Liver (tissue), 8 donors: ENCODE measurements at regions not wholly inside any gene's neighbourhood (a gene's known extent, or its start where the extent isn't known, plus 50 kb on each side); places are given as distances from the start of the nearest gene placed in this dataset.

Experiments
- DNase-seq: peaks from one replicate; pipeline ENCODE4 v3.0.0-alpha.2; 2017; ENCODE audit warnings: low spot score
- H3K27ac ChIP-seq, 2 donors: one replicate each; pipeline ENCODE4 v1.7.0; 2013; ENCODE audit warnings: inconsistent platforms in 2 of 2, low read length in 2 of 2, control low read depth in 1 of 2, low read depth in 1 of 2, mild to moderate bottlenecking in 1 of 2
- H3K27me3 ChIP-seq, 4 donors: one replicate each; pipeline versions ENCODE4 v1.6.1 to v1.7.0; 2013; ENCODE audit warnings: low read length in 3 of 4, inconsistent platforms in 1 of 4, mild to moderate bottlenecking in 1 of 4, moderate library complexity in 1 of 4; ENCODE audit not compliant: control insufficient read depth in 4 of 4, insufficient read depth in 4 of 4
- H3K36me3 ChIP-seq, 4 donors: one replicate each; pipeline versions ENCODE4 v1.6.1 to v1.7.0; 2013; ENCODE audit warnings: low read length in 3 of 4, mild to moderate bottlenecking in 3 of 4, low read depth in 1 of 4, moderate library complexity in 1 of 4; ENCODE audit not compliant: control insufficient read depth in 4 of 4, insufficient read depth in 3 of 4
- H3K4me1 ChIP-seq, 4 donors: one replicate each; pipeline versions ENCODE4 v1.6.1 to v1.7.0; 2013; ENCODE audit warnings: low read length in 3 of 4, mild to moderate bottlenecking in 3 of 4, moderate library complexity in 1 of 4; ENCODE audit not compliant: control insufficient read depth in 4 of 4, insufficient read depth in 4 of 4
- H3K4me3 ChIP-seq, 3 donors: one replicate each; pipeline versions ENCODE4 v1.6.1 to v1.7.0; 2013; ENCODE audit warnings: low read length in 3 of 3, control low read depth in 1 of 3, low read depth in 1 of 3, mild to moderate bottlenecking in 1 of 3
- H3K9ac ChIP-seq, 2 donors: one replicate each; pipeline ENCODE4 v1.7.0; 2013; ENCODE audit warnings: low read length in 2 of 2, mild to moderate bottlenecking in 2 of 2, moderate library complexity in 2 of 2, control low read depth in 1 of 2, low read depth in 1 of 2
- H3K9me3 ChIP-seq, 4 donors: one replicate each; pipeline versions ENCODE4 v1.6.1 to v1.7.0; 2013; ENCODE audit warnings: low read length in 3 of 4; ENCODE audit not compliant: control insufficient read depth in 4 of 4
- ATF3 ChIP-seq: IDR thresholded peaks from 2 replicates; pipeline ENCODE4 v1.6.1; 2016; ENCODE audit warnings: antibody characterized with exemption
- EGR1 ChIP-seq, 2 donors: IDR thresholded peaks; 2 replicates each; pipeline ENCODE4 v1.6.1; 2016 to 2018; ENCODE audit warnings: antibody characterized with exemption in 2 of 2, low read depth in 2 of 2
- FOXA1 ChIP-seq: IDR thresholded peaks from 2 replicates; pipeline ENCODE4 v1.6.1; 2016; ENCODE audit warnings: antibody characterized with exemption
- FOXA2 ChIP-seq: IDR thresholded peaks from 2 replicates; pipeline ENCODE4 v1.6.1; 2016; ENCODE audit warnings: antibody characterized with exemption
- GABPA ChIP-seq, 2 donors: IDR thresholded peaks in 1 of 2; conservative IDR thresholded peaks in 1 of 2; 2 replicates each; pipeline ENCODE4 v1.6.1; 2016; ENCODE audit warnings: antibody characterized with exemption in 2 of 2, mild to moderate bottlenecking in 1 of 2, moderate library complexity in 1 of 2
- HNF4A ChIP-seq, 2 donors: conservative IDR thresholded peaks; 2 replicates each; pipeline ENCODE4 v1.6.1; 2016; ENCODE audit warnings: antibody characterized with exemption in 2 of 2, mild to moderate bottlenecking in 2 of 2
- HNF4G ChIP-seq: IDR thresholded peaks from 2 replicates; pipeline ENCODE4 v1.6.1; 2016; ENCODE audit warnings: antibody characterized with exemption
- NR2F2 ChIP-seq: IDR thresholded peaks from 2 replicates; pipeline ENCODE4 v1.6.1; 2016; ENCODE audit warnings: antibody characterized with exemption
- RAD21 ChIP-seq, 2 donors: IDR thresholded peaks; 2 replicates each; pipeline ENCODE4 v1.6.1; 2016; ENCODE audit warnings: antibody characterized with exemption in 2 of 2, mild to moderate bottlenecking in 2 of 2
- RXRA ChIP-seq, 2 donors: IDR thresholded peaks; 2 replicates each; pipeline ENCODE4 v1.6.1; 2017 to 2018; ENCODE audit warnings: antibody characterized with exemption in 2 of 2, mild to moderate bottlenecking in 1 of 2
- SP1 ChIP-seq: IDR thresholded peaks from 2 replicates; pipeline ENCODE4 v1.6.1; 2018; ENCODE audit warnings: antibody characterized with exemption, mild to moderate bottlenecking
- TAF1 ChIP-seq: conservative IDR thresholded peaks from 2 replicates; pipeline ENCODE4 v1.6.1; 2016; ENCODE audit warnings: antibody characterized with exemption, mild to moderate bottlenecking
- YY1 ChIP-seq: IDR thresholded peaks from 2 replicates; pipeline ENCODE4 v1.6.1; 2016; ENCODE audit warnings: antibody characterized with exemption, mild to moderate bottlenecking
- WGBS: extraction: QIAGEN DNeasy Blood & Tissue Kit; methylation state at CpG from one replicate; pipeline ENCODE4 v1.1.7; 2013; 5-methylcytosine and 5-hydroxymethylcytosine counted together
- TF ChIP-seq, protein P1 (sequence below): IDR thresholded peaks from 2 replicates; pipeline ENCODE4 v1.6.1; 2016; ENCODE audit warnings: antibody characterized with exemption
- TF ChIP-seq, protein P2 (sequence below): IDR thresholded peaks from 2 replicates; pipeline ENCODE4 v1.6.1; 2016; ENCODE audit warnings: antibody characterized with exemption, mild to moderate bottlenecking
- TF ChIP-seq, protein P3 (sequence below): IDR thresholded peaks from 2 replicates; pipeline ENCODE4 v1.6.1; 2016; ENCODE audit warnings: antibody characterized with exemption
- TF ChIP-seq, protein P4 (sequence below): fragments of 150-350 bp; IDR thresholded peaks from 2 replicates; pipeline ENCODE4 v1.5.1; 2017; ENCODE audit warnings: improper control_type of control experiment, low read depth, low read length; ENCODE audit not compliant: missing input control
- donor health status: healthy.
- donor health status: healthy.
- donor health status: healthy.
- donor health status: healthy.
- donor health status: healthy.

- TF ChIP-seq SP1 = no peak
- TF ChIP-seq FOXA2 = no peak
- TF ChIP-seq, protein P1, sequence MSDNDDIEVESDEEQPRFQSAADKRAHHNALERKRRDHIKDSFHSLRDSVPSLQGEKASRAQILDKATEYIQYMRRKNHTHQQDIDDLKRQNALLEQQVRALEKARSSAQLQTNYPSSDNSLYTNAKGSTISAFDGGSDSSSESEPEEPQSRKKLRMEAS = no peak
- TF ChIP-seq, protein P2, sequence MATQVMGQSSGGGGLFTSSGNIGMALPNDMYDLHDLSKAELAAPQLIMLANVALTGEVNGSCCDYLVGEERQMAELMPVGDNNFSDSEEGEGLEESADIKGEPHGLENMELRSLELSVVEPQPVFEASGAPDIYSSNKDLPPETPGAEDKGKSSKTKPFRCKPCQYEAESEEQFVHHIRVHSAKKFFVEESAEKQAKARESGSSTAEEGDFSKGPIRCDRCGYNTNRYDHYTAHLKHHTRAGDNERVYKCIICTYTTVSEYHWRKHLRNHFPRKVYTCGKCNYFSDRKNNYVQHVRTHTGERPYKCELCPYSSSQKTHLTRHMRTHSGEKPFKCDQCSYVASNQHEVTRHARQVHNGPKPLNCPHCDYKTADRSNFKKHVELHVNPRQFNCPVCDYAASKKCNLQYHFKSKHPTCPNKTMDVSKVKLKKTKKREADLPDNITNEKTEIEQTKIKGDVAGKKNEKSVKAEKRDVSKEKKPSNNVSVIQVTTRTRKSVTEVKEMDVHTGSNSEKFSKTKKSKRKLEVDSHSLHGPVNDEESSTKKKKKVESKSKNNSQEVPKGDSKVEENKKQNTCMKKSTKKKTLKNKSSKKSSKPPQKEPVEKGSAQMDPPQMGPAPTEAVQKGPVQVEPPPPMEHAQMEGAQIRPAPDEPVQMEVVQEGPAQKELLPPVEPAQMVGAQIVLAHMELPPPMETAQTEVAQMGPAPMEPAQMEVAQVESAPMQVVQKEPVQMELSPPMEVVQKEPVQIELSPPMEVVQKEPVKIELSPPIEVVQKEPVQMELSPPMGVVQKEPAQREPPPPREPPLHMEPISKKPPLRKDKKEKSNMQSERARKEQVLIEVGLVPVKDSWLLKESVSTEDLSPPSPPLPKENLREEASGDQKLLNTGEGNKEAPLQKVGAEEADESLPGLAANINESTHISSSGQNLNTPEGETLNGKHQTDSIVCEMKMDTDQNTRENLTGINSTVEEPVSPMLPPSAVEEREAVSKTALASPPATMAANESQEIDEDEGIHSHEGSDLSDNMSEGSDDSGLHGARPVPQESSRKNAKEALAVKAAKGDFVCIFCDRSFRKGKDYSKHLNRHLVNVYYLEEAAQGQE = no peak
- TF ChIP-seq FOXA1 = no peak
- no peak for TF ChIP-seq NR2F2
- no peak for TF ChIP-seq TAF1
- TF ChIP-seq HNF4G = no peak
- no peak for TF ChIP-seq GABPA (IDR thresholded peaks at IDR 0.05 in 1 of 2, conservative IDR thresholded peaks at IDR 0.05 in 1 of 2)
- TF ChIP-seq RXRA (IDR thresholded peaks at IDR 0.05) = no peak
- TF ChIP-seq HNF4A (conservative IDR thresholded peaks at IDR 0.05) = no peak
- no peak for TF ChIP-seq ATF3
- TF ChIP-seq EGR1 (IDR thresholded peaks at IDR 0.05; ENCODE audit: low read depth in 2 of 2) = no peak
- TF ChIP-seq, protein P3, sequence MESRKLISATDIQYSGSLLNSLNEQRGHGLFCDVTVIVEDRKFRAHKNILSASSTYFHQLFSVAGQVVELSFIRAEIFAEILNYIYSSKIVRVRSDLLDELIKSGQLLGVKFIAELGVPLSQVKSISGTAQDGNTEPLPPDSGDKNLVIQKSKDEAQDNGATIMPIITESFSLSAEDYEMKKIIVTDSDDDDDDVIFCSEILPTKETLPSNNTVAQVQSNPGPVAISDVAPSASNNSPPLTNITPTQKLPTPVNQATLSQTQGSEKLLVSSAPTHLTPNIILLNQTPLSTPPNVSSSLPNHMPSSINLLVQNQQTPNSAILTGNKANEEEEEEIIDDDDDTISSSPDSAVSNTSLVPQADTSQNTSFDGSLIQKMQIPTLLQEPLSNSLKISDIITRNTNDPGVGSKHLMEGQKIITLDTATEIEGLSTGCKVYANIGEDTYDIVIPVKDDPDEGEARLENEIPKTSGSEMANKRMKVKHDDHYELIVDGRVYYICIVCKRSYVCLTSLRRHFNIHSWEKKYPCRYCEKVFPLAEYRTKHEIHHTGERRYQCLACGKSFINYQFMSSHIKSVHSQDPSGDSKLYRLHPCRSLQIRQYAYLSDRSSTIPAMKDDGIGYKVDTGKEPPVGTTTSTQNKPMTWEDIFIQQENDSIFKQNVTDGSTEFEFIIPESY = no peak
- TF ChIP-seq RAD21 (IDR thresholded peaks at IDR 0.05) = no peak
- TF ChIP-seq YY1 = no peak
- TF ChIP-seq, protein P4, sequence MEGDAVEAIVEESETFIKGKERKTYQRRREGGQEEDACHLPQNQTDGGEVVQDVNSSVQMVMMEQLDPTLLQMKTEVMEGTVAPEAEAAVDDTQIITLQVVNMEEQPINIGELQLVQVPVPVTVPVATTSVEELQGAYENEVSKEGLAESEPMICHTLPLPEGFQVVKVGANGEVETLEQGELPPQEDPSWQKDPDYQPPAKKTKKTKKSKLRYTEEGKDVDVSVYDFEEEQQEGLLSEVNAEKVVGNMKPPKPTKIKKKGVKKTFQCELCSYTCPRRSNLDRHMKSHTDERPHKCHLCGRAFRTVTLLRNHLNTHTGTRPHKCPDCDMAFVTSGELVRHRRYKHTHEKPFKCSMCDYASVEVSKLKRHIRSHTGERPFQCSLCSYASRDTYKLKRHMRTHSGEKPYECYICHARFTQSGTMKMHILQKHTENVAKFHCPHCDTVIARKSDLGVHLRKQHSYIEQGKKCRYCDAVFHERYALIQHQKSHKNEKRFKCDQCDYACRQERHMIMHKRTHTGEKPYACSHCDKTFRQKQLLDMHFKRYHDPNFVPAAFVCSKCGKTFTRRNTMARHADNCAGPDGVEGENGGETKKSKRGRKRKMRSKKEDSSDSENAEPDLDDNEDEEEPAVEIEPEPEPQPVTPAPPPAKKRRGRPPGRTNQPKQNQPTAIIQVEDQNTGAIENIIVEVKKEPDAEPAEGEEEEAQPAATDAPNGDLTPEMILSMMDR = no peak
- H3K9me3 ChIP-seq = no peaks in the 10 kb centered on the region
- H3K9ac ChIP-seq = no peak overlapping the region
- DNase-seq = no peak
- H3K4me1 ChIP-seq = peaks cover 0 to 15% (median 7%) of the 10 kb centered on the region in 4 donors
- H3K27ac ChIP-seq = no peak overlapping the region
- no peaks in the 10 kb centered on the region for H3K27me3 ChIP-seq
- no peak overlapping the region for H3K4me3 ChIP-seq
- 82% methylated on average over 5 of the region's 5 CpGs for WGBS
- no peaks in the 10 kb centered on the region for H3K36me3 ChIP-seq
Observed at GRCh38 chr1:59220356-59220755, 76.5 kb upstream of the FGGY start.

GRCh38 chr1:59223198-59223597 lies 73.7 kb upstream of the FGGY start:
- Histone ChIP-seq H3K4me3 (no peak overlapping the region), H3K27ac (no peak overlapping the region), H3K9ac (no peak overlapping the region), H3K9me3 (no peaks in the 10 kb centered on the region), H3K4me1 (peaks cover 0 to 7% (median 6%) of the 10 kb centered on the region in 4 donors), H3K36me3 (no peaks in the 10 kb centered on the region), H3K27me3 (no peaks in the 10 kb centered on the region)
- TF ChIP-seq TAF1 = no peak
- TF ChIP-seq GABPA (IDR thresholded peaks at IDR 0.05 in 1 of 2, conservative IDR thresholded peaks at IDR 0.05 in 1 of 2) = no peak
- DNase-seq = no peak
- WGBS = 89% methylated on average over 2 of the region's 2 CpGs
